Liver (tissue), 8 donors: ENCODE measurements at regions not wholly inside any gene's neighbourhood (a gene's known extent, or its start where the extent isn't known, plus 50 kb on each side); places are given as distances from the start of the nearest gene placed in this dataset.

Experiments
- DNase-seq: peaks from one replicate; pipeline ENCODE4 v3.0.0-alpha.2; 2017; ENCODE audit warnings: low spot score
- H3K27ac ChIP-seq, 2 donors: one replicate each; pipeline ENCODE4 v1.7.0; 2013; ENCODE audit warnings: inconsistent platforms in 2 of 2, low read length in 2 of 2, control low read depth in 1 of 2, low read depth in 1 of 2, mild to moderate bottlenecking in 1 of 2
- H3K27me3 ChIP-seq, 4 donors: one replicate each; pipeline versions ENCODE4 v1.6.1 to v1.7.0; 2013; ENCODE audit warnings: low read length in 3 of 4, inconsistent platforms in 1 of 4, mild to moderate bottlenecking in 1 of 4, moderate library complexity in 1 of 4; ENCODE audit not compliant: control insufficient read depth in 4 of 4, insufficient read depth in 4 of 4
- H3K36me3 ChIP-seq, 4 donors: one replicate each; pipeline versions ENCODE4 v1.6.1 to v1.7.0; 2013; ENCODE audit warnings: low read length in 3 of 4, mild to moderate bottlenecking in 3 of 4, low read depth in 1 of 4, moderate library complexity in 1 of 4; ENCODE audit not compliant: control insufficient read depth in 4 of 4, insufficient read depth in 3 of 4
- H3K4me1 ChIP-seq, 4 donors: one replicate each; pipeline versions ENCODE4 v1.6.1 to v1.7.0; 2013; ENCODE audit warnings: low read length in 3 of 4, mild to moderate bottlenecking in 3 of 4, moderate library complexity in 1 of 4; ENCODE audit not compliant: control insufficient read depth in 4 of 4, insufficient read depth in 4 of 4
- H3K4me3 ChIP-seq, 3 donors: one replicate each; pipeline versions ENCODE4 v1.6.1 to v1.7.0; 2013; ENCODE audit warnings: low read length in 3 of 3, control low read depth in 1 of 3, low read depth in 1 of 3, mild to moderate bottlenecking in 1 of 3
- H3K9ac ChIP-seq, 2 donors: one replicate each; pipeline ENCODE4 v1.7.0; 2013; ENCODE audit warnings: low read length in 2 of 2, mild to moderate bottlenecking in 2 of 2, moderate library complexity in 2 of 2, control low read depth in 1 of 2, low read depth in 1 of 2
- H3K9me3 ChIP-seq, 4 donors: one replicate each; pipeline versions ENCODE4 v1.6.1 to v1.7.0; 2013; ENCODE audit warnings: low read length in 3 of 4; ENCODE audit not compliant: control insufficient read depth in 4 of 4
- EGR1 ChIP-seq, 2 donors: IDR thresholded peaks; 2 replicates each; pipeline ENCODE4 v1.6.1; 2016 to 2018; ENCODE audit warnings: antibody characterized with exemption in 2 of 2, low read depth in 2 of 2
- FOXA1 ChIP-seq: IDR thresholded peaks from 2 replicates; pipeline ENCODE4 v1.6.1; 2016; ENCODE audit warnings: antibody characterized with exemption
- FOXA2 ChIP-seq: IDR thresholded peaks from 2 replicates; pipeline ENCODE4 v1.6.1; 2016; ENCODE audit warnings: antibody characterized with exemption
- GABPA ChIP-seq, 2 donors: IDR thresholded peaks in 1 of 2; conservative IDR thresholded peaks in 1 of 2; 2 replicates each; pipeline ENCODE4 v1.6.1; 2016; ENCODE audit warnings: antibody characterized with exemption in 2 of 2, mild to moderate bottlenecking in 1 of 2, moderate library complexity in 1 of 2
- HNF4G ChIP-seq: IDR thresholded peaks from 2 replicates; pipeline ENCODE4 v1.6.1; 2016; ENCODE audit warnings: antibody characterized with exemption
- RAD21 ChIP-seq, 2 donors: IDR thresholded peaks; 2 replicates each; pipeline ENCODE4 v1.6.1; 2016; ENCODE audit warnings: antibody characterized with exemption in 2 of 2, mild to moderate bottlenecking in 2 of 2
- RXRA ChIP-seq, 2 donors: IDR thresholded peaks; 2 replicates each; pipeline ENCODE4 v1.6.1; 2017 to 2018; ENCODE audit warnings: antibody characterized with exemption in 2 of 2, mild to moderate bottlenecking in 1 of 2
- SP1 ChIP-seq: IDR thresholded peaks from 2 replicates; pipeline ENCODE4 v1.6.1; 2018; ENCODE audit warnings: antibody characterized with exemption, mild to moderate bottlenecking
- TAF1 ChIP-seq: conservative IDR thresholded peaks from 2 replicates; pipeline ENCODE4 v1.6.1; 2016; ENCODE audit warnings: antibody characterized with exemption, mild to moderate bottlenecking
- YY1 ChIP-seq: IDR thresholded peaks from 2 replicates; pipeline ENCODE4 v1.6.1; 2016; ENCODE audit warnings: antibody characterized with exemption, mild to moderate bottlenecking
- WGBS: extraction: QIAGEN DNeasy Blood & Tissue Kit; methylation state at CpG from one replicate; pipeline ENCODE4 v1.1.7; 2013; 5-methylcytosine and 5-hydroxymethylcytosine counted together
- TF ChIP-seq, protein P1 (sequence below): IDR thresholded peaks from 2 replicates; pipeline ENCODE4 v1.6.1; 2016; ENCODE audit warnings: antibody characterized with exemption
- TF ChIP-seq, protein P2 (sequence below): fragments of 150-350 bp; IDR thresholded peaks from 2 replicates; pipeline ENCODE4 v1.5.1; 2017; ENCODE audit warnings: improper control_type of control experiment, low read depth, low read length; ENCODE audit not compliant: missing input control
- TF ChIP-seq, protein P3 (sequence below): IDR thresholded peaks from 2 replicates; pipeline ENCODE4 v1.6.1; 2016; ENCODE audit warnings: antibody characterized with exemption
- TF ChIP-seq, protein P4 (sequence below): IDR thresholded peaks from 2 replicates; pipeline ENCODE4 v1.6.1; 2016; ENCODE audit warnings: antibody characterized with exemption
- TF ChIP-seq, protein P5 (sequence below): IDR thresholded peaks from 2 replicates; pipeline ENCODE4 v1.6.1; 2016; ENCODE audit warnings: antibody characterized with exemption, mild to moderate bottlenecking
- donor health status: healthy.
- donor health status: healthy.
- donor health status: healthy.
- donor health status: healthy.
- donor health status: healthy.

DNA sequence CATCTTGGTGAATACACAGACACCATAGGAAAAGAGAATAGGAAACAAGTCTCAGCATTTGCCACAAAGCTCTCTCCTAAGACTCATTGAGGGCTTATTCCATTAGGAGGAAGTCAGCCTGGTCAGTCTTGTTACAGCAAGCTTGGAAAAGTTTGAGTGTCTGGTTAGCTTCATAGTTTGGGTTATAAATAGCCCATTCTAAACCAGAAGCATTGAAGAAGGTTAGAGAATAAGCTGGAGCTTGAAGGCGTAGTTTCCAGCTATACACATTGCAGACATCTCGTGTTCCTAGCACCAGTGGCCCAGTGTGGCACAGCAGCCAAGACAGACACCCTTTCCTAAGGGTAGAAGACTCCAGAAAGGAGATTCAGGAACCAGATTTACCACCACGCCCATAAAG, 168.8 kb upstream of the RBM19 start:
- H3K9me3 ChIP-seq = no peaks in the 10 kb centered on the region
- WGBS = 78% methylated on average over 3 of the region's 3 CpGs
- TF ChIP-seq, protein P1, sequence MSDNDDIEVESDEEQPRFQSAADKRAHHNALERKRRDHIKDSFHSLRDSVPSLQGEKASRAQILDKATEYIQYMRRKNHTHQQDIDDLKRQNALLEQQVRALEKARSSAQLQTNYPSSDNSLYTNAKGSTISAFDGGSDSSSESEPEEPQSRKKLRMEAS = no peak
- no peak for TF ChIP-seq TAF1
- DNase-seq = no peak
- H3K27me3 ChIP-seq = no peaks in the 10 kb centered on the region
- no peaks in the 10 kb centered on the region for H3K4me1 ChIP-seq
- no peak overlapping the region for H3K27ac ChIP-seq
- no peaks in the 10 kb centered on the region for H3K36me3 ChIP-seq
- no peak overlapping the region for H3K9ac ChIP-seq
- no peak overlapping the region for H3K4me3 ChIP-seq

DNA sequence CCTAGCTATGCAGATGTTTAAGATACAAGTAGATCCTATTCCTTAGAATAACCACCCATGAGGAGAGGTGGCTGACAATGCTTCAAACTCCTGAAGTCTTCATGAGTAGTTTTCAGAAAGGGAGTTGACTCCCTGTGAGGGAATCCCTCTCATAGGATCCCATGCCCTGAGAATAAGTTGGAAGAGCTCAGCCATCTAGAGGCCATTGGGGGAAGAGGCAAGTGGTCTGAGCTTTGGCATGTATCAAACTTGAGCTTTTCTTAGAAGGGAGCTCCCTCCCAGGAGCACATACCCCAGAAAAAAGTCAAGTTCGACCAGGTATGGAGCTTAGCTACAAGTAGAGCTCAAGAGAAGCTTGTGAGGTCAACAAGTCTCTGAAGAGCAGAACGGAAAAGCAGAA, 165.7 kb upstream of the RBM19 start:
- 32% methylated on average over 2 of the region's 2 CpGs for WGBS
- TF ChIP-seq GABPA (IDR thresholded peaks at IDR 0.05 in 1 of 2, conservative IDR thresholded peaks at IDR 0.05 in 1 of 2) (no peak), YY1 (no peak), EGR1 (IDR thresholded peaks at IDR 0.05; ENCODE audit: low read depth in 2 of 2) (no peak), RAD21 (IDR thresholded peaks at IDR 0.05) (peak; percentile 20 to 28)
- TF ChIP-seq, protein P2, sequence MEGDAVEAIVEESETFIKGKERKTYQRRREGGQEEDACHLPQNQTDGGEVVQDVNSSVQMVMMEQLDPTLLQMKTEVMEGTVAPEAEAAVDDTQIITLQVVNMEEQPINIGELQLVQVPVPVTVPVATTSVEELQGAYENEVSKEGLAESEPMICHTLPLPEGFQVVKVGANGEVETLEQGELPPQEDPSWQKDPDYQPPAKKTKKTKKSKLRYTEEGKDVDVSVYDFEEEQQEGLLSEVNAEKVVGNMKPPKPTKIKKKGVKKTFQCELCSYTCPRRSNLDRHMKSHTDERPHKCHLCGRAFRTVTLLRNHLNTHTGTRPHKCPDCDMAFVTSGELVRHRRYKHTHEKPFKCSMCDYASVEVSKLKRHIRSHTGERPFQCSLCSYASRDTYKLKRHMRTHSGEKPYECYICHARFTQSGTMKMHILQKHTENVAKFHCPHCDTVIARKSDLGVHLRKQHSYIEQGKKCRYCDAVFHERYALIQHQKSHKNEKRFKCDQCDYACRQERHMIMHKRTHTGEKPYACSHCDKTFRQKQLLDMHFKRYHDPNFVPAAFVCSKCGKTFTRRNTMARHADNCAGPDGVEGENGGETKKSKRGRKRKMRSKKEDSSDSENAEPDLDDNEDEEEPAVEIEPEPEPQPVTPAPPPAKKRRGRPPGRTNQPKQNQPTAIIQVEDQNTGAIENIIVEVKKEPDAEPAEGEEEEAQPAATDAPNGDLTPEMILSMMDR = no peak
- H3K36me3 ChIP-seq = no peaks in the 10 kb centered on the region
- no peaks in the 10 kb centered on the region for H3K9me3 ChIP-seq
- no peak overlapping the region for H3K27ac ChIP-seq
- no peak for DNase-seq
- H3K27me3 ChIP-seq = peaks cover 0 to 3% (median 0%) of the 10 kb centered on the region in 4 donors
- H3K4me1 ChIP-seq = no peaks in the 10 kb centered on the region
- no peak overlapping the region for H3K4me3 ChIP-seq
- no peak overlapping the region for H3K9ac ChIP-seq

DNA sequence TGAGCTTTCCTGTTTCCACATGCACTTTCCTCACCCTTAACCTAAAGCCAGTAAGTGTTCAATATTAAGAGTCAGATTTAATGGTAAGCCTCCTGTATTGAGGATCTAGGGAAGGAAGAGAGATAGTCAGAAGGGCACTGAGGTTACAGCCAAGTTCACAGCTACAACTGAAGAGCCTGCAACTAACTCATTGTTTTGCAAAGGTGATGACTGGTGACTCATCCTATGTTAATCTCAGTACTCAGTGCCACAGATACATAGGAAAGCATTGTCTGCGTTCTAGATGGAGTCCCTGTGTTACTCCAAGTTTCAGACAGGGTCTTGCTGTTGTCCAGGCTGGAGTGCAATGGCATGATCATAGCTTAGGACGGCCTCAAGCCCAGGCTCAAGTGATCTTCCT, 157.0 kb upstream of the RBM19 start:
- Histone ChIP-seq H3K4me3 (no peak overlapping the region), H3K27ac (no peak overlapping the region), H3K9ac (no peak overlapping the region), H3K4me1 (no peaks in the 10 kb centered on the region), H3K27me3 (no peaks in the 10 kb centered on the region), H3K9me3 (no peaks in the 10 kb centered on the region), H3K36me3 (no peaks in the 10 kb centered on the region)
- TF ChIP-seq TAF1 (no peak), RXRA (IDR thresholded peaks at IDR 0.05) (no peak), HNF4G (no peak), RAD21 (IDR thresholded peaks at IDR 0.05) (no peak), YY1 (no peak), FOXA1 (no peak), FOXA2 (no peak), SP1 (no peak), GABPA (IDR thresholded peaks at IDR 0.05 in 1 of 2, conservative IDR thresholded peaks at IDR 0.05 in 1 of 2) (no peak), EGR1 (IDR thresholded peaks at IDR 0.05; ENCODE audit: low read depth in 2 of 2) (no peak)
- TF ChIP-seq, protein P3, sequence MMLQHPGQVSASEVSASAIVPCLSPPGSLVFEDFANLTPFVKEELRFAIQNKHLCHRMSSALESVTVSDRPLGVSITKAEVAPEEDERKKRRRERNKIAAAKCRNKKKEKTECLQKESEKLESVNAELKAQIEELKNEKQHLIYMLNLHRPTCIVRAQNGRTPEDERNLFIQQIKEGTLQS = no peak
- TF ChIP-seq, protein P4, sequence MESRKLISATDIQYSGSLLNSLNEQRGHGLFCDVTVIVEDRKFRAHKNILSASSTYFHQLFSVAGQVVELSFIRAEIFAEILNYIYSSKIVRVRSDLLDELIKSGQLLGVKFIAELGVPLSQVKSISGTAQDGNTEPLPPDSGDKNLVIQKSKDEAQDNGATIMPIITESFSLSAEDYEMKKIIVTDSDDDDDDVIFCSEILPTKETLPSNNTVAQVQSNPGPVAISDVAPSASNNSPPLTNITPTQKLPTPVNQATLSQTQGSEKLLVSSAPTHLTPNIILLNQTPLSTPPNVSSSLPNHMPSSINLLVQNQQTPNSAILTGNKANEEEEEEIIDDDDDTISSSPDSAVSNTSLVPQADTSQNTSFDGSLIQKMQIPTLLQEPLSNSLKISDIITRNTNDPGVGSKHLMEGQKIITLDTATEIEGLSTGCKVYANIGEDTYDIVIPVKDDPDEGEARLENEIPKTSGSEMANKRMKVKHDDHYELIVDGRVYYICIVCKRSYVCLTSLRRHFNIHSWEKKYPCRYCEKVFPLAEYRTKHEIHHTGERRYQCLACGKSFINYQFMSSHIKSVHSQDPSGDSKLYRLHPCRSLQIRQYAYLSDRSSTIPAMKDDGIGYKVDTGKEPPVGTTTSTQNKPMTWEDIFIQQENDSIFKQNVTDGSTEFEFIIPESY = no peak
- TF ChIP-seq, protein P5, sequence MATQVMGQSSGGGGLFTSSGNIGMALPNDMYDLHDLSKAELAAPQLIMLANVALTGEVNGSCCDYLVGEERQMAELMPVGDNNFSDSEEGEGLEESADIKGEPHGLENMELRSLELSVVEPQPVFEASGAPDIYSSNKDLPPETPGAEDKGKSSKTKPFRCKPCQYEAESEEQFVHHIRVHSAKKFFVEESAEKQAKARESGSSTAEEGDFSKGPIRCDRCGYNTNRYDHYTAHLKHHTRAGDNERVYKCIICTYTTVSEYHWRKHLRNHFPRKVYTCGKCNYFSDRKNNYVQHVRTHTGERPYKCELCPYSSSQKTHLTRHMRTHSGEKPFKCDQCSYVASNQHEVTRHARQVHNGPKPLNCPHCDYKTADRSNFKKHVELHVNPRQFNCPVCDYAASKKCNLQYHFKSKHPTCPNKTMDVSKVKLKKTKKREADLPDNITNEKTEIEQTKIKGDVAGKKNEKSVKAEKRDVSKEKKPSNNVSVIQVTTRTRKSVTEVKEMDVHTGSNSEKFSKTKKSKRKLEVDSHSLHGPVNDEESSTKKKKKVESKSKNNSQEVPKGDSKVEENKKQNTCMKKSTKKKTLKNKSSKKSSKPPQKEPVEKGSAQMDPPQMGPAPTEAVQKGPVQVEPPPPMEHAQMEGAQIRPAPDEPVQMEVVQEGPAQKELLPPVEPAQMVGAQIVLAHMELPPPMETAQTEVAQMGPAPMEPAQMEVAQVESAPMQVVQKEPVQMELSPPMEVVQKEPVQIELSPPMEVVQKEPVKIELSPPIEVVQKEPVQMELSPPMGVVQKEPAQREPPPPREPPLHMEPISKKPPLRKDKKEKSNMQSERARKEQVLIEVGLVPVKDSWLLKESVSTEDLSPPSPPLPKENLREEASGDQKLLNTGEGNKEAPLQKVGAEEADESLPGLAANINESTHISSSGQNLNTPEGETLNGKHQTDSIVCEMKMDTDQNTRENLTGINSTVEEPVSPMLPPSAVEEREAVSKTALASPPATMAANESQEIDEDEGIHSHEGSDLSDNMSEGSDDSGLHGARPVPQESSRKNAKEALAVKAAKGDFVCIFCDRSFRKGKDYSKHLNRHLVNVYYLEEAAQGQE = no peak
- TF ChIP-seq, protein P2 = no peak
- DNase-seq = no peak
- 83% methylated on average over 2 of the region's 2 CpGs for WGBS
